Hindlimb muscle (tissue), 1 donor: ENCODE measurements at regions not wholly inside any gene's neighbourhood (a gene's known extent, or its start where the extent isn't known, plus 50 kb on each side); places are given as distances from the start of the nearest gene placed in this dataset.

ENCODE experiments used
- DNase-seq: peaks from one replicate; pipeline ENCODE4 v3.0.0-alpha.2; 2013

GRCh38 chr16:64892835-64893785, 228.8 kb downstream of the CDH11 start:
- DNase-seq: no peak

GRCh38 chr16:64889446-64889845, 232.4 kb downstream of the CDH11 start:
- no peak for DNase-seq

GRCh38 chr16:64887651-64888050, 234.2 kb downstream of the CDH11 start:
- DNase-seq: no peak

- no peak for DNase-seq
Measured at GRCh38 chr16:64882078-64882784, 239.6 kb downstream of the CDH11 start.

- DNase-seq: no peak
Measured at GRCh38 chr16:64880994-64881393, 240.9 kb downstream of the CDH11 start.

- no peak for DNase-seq
Measured at GRCh38 chr16:64880006-64880405, 241.9 kb downstream of the CDH11 start.

GRCh38 chr16:64878940-64879339, 242.9 kb downstream of the CDH11 start:
- peak; percentile 12 for DNase-seq

- no peak for DNase-seq
Measured at GRCh38 chr16:64872101-64872500, 249.8 kb downstream of the CDH11 start.

- no peak for DNase-seq
Measured at GRCh38 chr16:64870859-64871258, 251.0 kb downstream of the CDH11 start.

GRCh38 chr16:64869781-64870180, 252.1 kb downstream of the CDH11 start:
- DNase-seq: no peak

- no peak for DNase-seq
Measured at GRCh38 chr16:64866021-64866420, 255.8 kb downstream of the CDH11 start.

- DNase-seq: peak; percentile 33
Measured at GRCh38 chr16:64865069-64865696, 256.7 kb downstream of the CDH11 start.

GRCh38 chr16:64864232-64864809, 257.5 kb downstream of the CDH11 start:
- peak; percentile 56 for DNase-seq

- no peak for DNase-seq
Measured at GRCh38 chr16:64858076-64858475, 263.8 kb downstream of the CDH11 start.

- DNase-seq: no peak
Measured at GRCh38 chr16:64857411-64857810, 264.5 kb downstream of the CDH11 start.

- DNase-seq: no peak
Measured at GRCh38 chr16:64853551-64853950, 268.3 kb downstream of the CDH11 start.

- DNase-seq: no peak
Measured at GRCh38 chr16:64846966-64847365, 274.9 kb downstream of the CDH11 start.

GRCh38 chr16:64845071-64845470, 276.8 kb downstream of the CDH11 start:
- no peak for DNase-seq

- DNase-seq: no peak
Measured at GRCh38 chr16:64841482-64841881, 280.4 kb downstream of the CDH11 start.

- no peak for DNase-seq
Measured at GRCh38 chr16:64841071-64841470, 280.8 kb downstream of the CDH11 start.

GRCh38 chr16:64830653-64831052, 291.2 kb downstream of the CDH11 start:
- DNase-seq: no peak

GRCh38 chr16:64829678-64830077, 292.2 kb downstream of the CDH11 start:
- no peak for DNase-seq

GRCh38 chr16:64826374-64826773, 295.5 kb downstream of the CDH11 start:
- no peak for DNase-seq
